K562 (cell line): ENCODE measurements at regions not wholly inside any gene's neighbourhood (a gene's known extent, or its start where the extent isn't known, plus 50 kb on each side); places are given as distances from the start of the nearest gene placed in this dataset.

ENCODE experiments used
- BRCA1 ChIP-seq, 2 experiments: fragments of 450-650 bp in 1 of 2; sonication (generic) in 1 of 2; formaldehyde crosslinking in 1 of 2; IDR thresholded peaks; 2 replicates each; pipeline versions ENCODE4 v1.5.0 to v1.6.1; 2017 to 2020; ENCODE audit warnings: mild to moderate bottlenecking in 1 of 2, missing genetic modification reagents in 1 of 2
- GTF2F1 ChIP-seq: IDR thresholded peaks from 2 replicates; pipeline ENCODE4 v1.6.1; 2011; ENCODE audit warnings: low read depth, low read length, improper control_type of control experiment
- IRF2 ChIP-seq: sonication (generic); formaldehyde crosslinking; IDR thresholded peaks from 2 replicates; pipeline ENCODE4 v1.8.1; 2022; ENCODE audit warnings: mild to moderate bottlenecking, missing genetic modification reagents
- MEIS2 ChIP-seq: fragments of 450-650 bp; IDR thresholded peaks from 2 replicates; pipeline ENCODE4 v1.6.1; 2014; ENCODE audit warnings: mild to moderate bottlenecking; ENCODE audit not compliant: partially characterized antibody
- SIN3A ChIP-seq, 2 experiments: fragments of 150-350 bp in 1 of 2; IDR thresholded peaks; 2 replicates each; pipeline ENCODE4 v1.6.1; 2011 to 2016; ENCODE audit warnings: borderline replicate concordance in 2 of 2, low read depth in 2 of 2, low read length in 2 of 2, mild to moderate bottlenecking in 2 of 2, moderate library complexity in 2 of 2; ENCODE audit not compliant: control insufficient read depth in 1 of 2
- SPI1 ChIP-seq: IDR thresholded peaks from 2 replicates; pipeline ENCODE4 v1.6.1; 2011; ENCODE audit warnings: low read depth, low read length, control low read depth, borderline replicate concordance
- TEAD2 ChIP-seq: fragments of 450-650 bp; IDR thresholded peaks from 2 replicates; pipeline ENCODE4 v1.6.1; 2016; ENCODE audit warnings: missing genetic modification characterization, control low read depth, missing compliant biosample characterization
- ZKSCAN1 ChIP-seq: fragments of 150-350 bp; IDR thresholded peaks from 2 replicates; pipeline ENCODE4 v1.6.1; 2016; ENCODE audit warnings: low read depth, low read length
- TF ChIP-seq, protein P1 (sequence below): IDR thresholded peaks from 3 replicates; pipeline ENCODE4 v1.6.1; 2011; ENCODE audit warnings: borderline replicate concordance, mild to moderate bottlenecking, moderate library complexity; ENCODE audit not compliant: insufficient read length; ENCODE audit errors: extremely low read depth
- TF ChIP-seq, protein P2 (sequence below): sonication (generic); formaldehyde crosslinking; IDR thresholded peaks from 2 replicates; pipeline ENCODE4 v1.8.1; 2023; ENCODE audit warnings: mild to moderate bottlenecking, missing genetic modification reagents

DNA sequence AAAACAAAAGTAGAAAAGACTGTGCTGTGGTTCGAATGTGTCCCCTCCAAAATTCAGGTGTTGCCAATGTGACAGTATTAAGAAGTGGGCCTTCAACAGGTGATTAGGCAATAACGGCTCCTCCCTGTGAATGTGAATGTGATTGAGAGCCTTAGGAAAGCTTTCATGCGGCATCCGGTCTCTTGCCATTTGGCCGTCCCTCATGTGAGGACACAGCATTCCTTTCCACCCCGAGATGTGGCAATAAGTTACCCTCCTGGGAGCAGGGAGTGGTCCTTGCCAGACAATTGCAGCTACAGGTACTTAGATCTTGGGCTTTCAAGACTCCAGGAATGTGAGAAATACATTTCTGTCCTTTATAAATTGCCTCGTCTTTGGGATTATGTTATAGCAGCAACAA is 129.3 kb downstream of the CPEB2 start:
- no peak for TF ChIP-seq SIN3A (IDR thresholded peaks at IDR 0.05; ENCODE audit: borderline replicate concordance in 2 of 2, control insufficient read depth in 1 of 2, low read depth in 2 of 2, low read length in 2 of 2)
- no peak for TF ChIP-seq SPI1
- no peak for TF ChIP-seq ZKSCAN1
- TF ChIP-seq GTF2F1: no peak
- TF ChIP-seq, protein P1, sequence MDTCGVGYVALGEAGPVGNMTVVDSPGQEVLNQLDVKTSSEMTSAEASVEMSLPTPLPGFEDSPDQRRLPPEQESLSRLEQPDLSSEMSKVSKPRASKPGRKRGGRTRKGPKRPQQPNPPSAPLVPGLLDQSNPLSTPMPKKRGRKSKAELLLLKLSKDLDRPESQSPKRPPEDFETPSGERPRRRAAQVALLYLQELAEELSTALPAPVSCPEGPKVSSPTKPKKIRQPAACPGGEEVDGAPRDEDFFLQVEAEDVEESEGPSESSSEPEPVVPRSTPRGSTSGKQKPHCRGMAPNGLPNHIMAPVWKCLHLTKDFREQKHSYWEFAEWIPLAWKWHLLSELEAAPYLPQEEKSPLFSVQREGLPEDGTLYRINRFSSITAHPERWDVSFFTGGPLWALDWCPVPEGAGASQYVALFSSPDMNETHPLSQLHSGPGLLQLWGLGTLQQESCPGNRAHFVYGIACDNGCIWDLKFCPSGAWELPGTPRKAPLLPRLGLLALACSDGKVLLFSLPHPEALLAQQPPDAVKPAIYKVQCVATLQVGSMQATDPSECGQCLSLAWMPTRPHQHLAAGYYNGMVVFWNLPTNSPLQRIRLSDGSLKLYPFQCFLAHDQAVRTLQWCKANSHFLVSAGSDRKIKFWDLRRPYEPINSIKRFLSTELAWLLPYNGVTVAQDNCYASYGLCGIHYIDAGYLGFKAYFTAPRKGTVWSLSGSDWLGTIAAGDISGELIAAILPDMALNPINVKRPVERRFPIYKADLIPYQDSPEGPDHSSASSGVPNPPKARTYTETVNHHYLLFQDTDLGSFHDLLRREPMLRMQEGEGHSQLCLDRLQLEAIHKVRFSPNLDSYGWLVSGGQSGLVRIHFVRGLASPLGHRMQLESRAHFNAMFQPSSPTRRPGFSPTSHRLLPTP: no peak
- TF ChIP-seq, protein P2, sequence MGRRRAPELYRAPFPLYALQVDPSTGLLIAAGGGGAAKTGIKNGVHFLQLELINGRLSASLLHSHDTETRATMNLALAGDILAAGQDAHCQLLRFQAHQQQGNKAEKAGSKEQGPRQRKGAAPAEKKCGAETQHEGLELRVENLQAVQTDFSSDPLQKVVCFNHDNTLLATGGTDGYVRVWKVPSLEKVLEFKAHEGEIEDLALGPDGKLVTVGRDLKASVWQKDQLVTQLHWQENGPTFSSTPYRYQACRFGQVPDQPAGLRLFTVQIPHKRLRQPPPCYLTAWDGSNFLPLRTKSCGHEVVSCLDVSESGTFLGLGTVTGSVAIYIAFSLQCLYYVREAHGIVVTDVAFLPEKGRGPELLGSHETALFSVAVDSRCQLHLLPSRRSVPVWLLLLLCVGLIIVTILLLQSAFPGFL (CRISPR knock-in tag): no peak
- no peak for TF ChIP-seq MEIS2
- TF ChIP-seq TEAD2 (tag): no peak
- TF ChIP-seq IRF2: no peak
- no peak for TF ChIP-seq BRCA1 (IDR thresholded peaks at IDR 0.05)
- no peak for TF ChIP-seq BRCA1 (CRISPR knock-in tag; IDR thresholded peaks at IDR 0.05)
